ENCODE measurements at regions not wholly inside any gene's neighbourhood (a gene's known extent, or its start where the extent isn't known, plus 50 kb on each side); places are given as distances from the start of the nearest gene placed in this dataset.

GRCh38 chr2:7849531-7849930 is 832.3 kb upstream of the ID2 start:
- H3K27me3 ChIP-seq (ENCODE audit: insufficient read depth, low read length), result no peaks in the 10 kb centered on the region
- no peaks in the 10 kb centered on the region; a peak in 1 of 7 replicates for H3K36me3 Mint-ChIP-seq (ENCODE audit: insufficient read depth in 1 of 3, low read depth in 3 of 3)
- H2BK20ac ChIP-seq (ENCODE audit: low read depth, low read length, poor library complexity, severe bottlenecking), result no peak overlapping the region
- H3T11ph ChIP-seq (ENCODE audit: low read length), result no peak overlapping the region
- TF ChIP-seq, protein P1, sequence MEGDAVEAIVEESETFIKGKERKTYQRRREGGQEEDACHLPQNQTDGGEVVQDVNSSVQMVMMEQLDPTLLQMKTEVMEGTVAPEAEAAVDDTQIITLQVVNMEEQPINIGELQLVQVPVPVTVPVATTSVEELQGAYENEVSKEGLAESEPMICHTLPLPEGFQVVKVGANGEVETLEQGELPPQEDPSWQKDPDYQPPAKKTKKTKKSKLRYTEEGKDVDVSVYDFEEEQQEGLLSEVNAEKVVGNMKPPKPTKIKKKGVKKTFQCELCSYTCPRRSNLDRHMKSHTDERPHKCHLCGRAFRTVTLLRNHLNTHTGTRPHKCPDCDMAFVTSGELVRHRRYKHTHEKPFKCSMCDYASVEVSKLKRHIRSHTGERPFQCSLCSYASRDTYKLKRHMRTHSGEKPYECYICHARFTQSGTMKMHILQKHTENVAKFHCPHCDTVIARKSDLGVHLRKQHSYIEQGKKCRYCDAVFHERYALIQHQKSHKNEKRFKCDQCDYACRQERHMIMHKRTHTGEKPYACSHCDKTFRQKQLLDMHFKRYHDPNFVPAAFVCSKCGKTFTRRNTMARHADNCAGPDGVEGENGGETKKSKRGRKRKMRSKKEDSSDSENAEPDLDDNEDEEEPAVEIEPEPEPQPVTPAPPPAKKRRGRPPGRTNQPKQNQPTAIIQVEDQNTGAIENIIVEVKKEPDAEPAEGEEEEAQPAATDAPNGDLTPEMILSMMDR (conservative IDR thresholded peaks at IDR 0.05), result no peak
- no peak overlapping the region for H4K91ac ChIP-seq (ENCODE audit: insufficient read length, low read depth, low read length)
- no peak overlapping the region for H3K9ac ChIP-seq (ENCODE audit: extremely low read depth, insufficient read length, low read length)
- H3K4me1 ChIP-seq (ENCODE audit: insufficient read depth, low read length), result 0 out of 2 replicates have a peak, but pooled peaks cover 3% of the 10 kb centered on the region
- H3K27ac Mint-ChIP-seq, result no peak overlapping the region
- H3K79me1 ChIP-seq (ENCODE audit: insufficient read depth, low read depth, low read length, poor library complexity, severe bottlenecking), result no peaks in the 10 kb centered on the region
- H3K4ac ChIP-seq (ENCODE audit: low read depth, low read length), result no peak overlapping the region
- no peak overlapping the region for H2BK120ac ChIP-seq (ENCODE audit: low read depth, low read length, poor library complexity, severe bottlenecking)
- H3K79me2 ChIP-seq (ENCODE audit: insufficient read depth, low read length), result no peaks in the 10 kb centered on the region
- no peak overlapping the region for H3K27ac ChIP-seq (ENCODE audit: insufficient read length, low read depth, low read length)
- no peak overlapping the region for H3K18ac ChIP-seq (ENCODE audit: insufficient read length, low read depth, low read length)
- peaks cover 1 to 10% of the 10 kb centered on the region in 2 experiments; a peak in 2 of 4 replicates for H3K4me1 Mint-ChIP-seq
- no peak overlapping the region for H4K5ac ChIP-seq (ENCODE audit: insufficient read length, low read depth, low read length)
- H2BK5ac ChIP-seq (ENCODE audit: insufficient read length, low read length), result no peak overlapping the region
- H2AK5ac ChIP-seq (ENCODE audit: insufficient read length, low read length), result no peak overlapping the region
- H3K27me3 Mint-ChIP-seq (ENCODE audit: low read depth), result no peaks in the 10 kb centered on the region
- H3K4me3 Mint-ChIP-seq, result no peak overlapping the region
- no peaks in the 10 kb centered on the region for H3K23me2 ChIP-seq (ENCODE audit: insufficient read length, low read depth, low read length, poor library complexity, severe bottlenecking)
- WGBS (ENCODE audit: extremely low coverage, insufficient read length, low lambda C conversion rate), result no CpG with 5 or more reads among the region's 5 CpGs
- no peak overlapping the region for H3K4me2 ChIP-seq (ENCODE audit: insufficient read depth, insufficient read length, low read length)
- no peak overlapping the region for H2BK15ac ChIP-seq (ENCODE audit: low read depth, low read length)
- H4K20me1 ChIP-seq (ENCODE audit: control insufficient read depth, insufficient read depth, insufficient read length), result no peaks in the 10 kb centered on the region
- no peak for DNase-seq
- no peak overlapping the region for H3K14ac ChIP-seq (ENCODE audit: insufficient read depth, low read length)
- no peak overlapping the region for H2AFZ ChIP-seq (ENCODE audit: low read length)
- no peaks in the 10 kb centered on the region for H3K9me3 Mint-ChIP-seq
- H2BK12ac ChIP-seq (ENCODE audit: insufficient read length, low read depth, low read length), result no peak overlapping the region
- no peak overlapping the region for H3K23ac ChIP-seq (ENCODE audit: insufficient read length, low read depth, low read length)
- H3K9me3 ChIP-seq (ENCODE audit: control insufficient read depth, low read depth, low read length), result no peaks in the 10 kb centered on the region
- H4K8ac ChIP-seq (replicated peaks; ENCODE audit: insufficient read length, low read depth, low read length), result no peak overlapping the region
- H3K56ac ChIP-seq (ENCODE audit: insufficient read length, low read depth, low read length), result no peak overlapping the region

Measured in H9 (cell line).